GM12872 (cell line): ENCODE measurements at regions not wholly inside any gene's neighbourhood (a gene's known extent, or its start where the extent isn't known, plus 50 kb on each side); places are given as distances from the start of the nearest gene placed in this dataset.

Experiments
- TF ChIP-seq, protein P1 (sequence below): IDR thresholded peaks from 3 replicates; pipeline ENCODE4 v1.5.1; 2011; ENCODE audit warnings: low read depth, mild to moderate bottlenecking, low read length, moderate library complexity; ENCODE audit not compliant: insufficient read depth

DNA sequence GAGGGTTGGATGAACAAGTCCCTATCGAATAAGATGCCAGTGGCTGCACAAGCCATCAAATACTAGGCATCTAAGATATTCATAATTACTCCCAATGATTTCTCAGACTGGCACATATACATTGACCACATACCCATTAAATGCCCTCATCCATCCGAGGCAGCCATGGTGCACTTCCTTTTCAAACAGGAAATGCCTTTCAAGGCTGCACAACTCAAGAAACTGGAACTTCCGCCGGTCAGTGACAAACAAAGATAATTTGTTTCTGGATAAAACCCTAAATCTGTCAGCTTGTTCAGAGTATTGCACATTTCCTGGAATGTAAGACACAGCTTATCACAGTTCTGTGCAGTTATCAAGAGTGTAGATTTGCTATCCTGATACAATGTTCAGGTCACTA lies 203.7 kb downstream of the RMST start:
- TF ChIP-seq, protein P1, sequence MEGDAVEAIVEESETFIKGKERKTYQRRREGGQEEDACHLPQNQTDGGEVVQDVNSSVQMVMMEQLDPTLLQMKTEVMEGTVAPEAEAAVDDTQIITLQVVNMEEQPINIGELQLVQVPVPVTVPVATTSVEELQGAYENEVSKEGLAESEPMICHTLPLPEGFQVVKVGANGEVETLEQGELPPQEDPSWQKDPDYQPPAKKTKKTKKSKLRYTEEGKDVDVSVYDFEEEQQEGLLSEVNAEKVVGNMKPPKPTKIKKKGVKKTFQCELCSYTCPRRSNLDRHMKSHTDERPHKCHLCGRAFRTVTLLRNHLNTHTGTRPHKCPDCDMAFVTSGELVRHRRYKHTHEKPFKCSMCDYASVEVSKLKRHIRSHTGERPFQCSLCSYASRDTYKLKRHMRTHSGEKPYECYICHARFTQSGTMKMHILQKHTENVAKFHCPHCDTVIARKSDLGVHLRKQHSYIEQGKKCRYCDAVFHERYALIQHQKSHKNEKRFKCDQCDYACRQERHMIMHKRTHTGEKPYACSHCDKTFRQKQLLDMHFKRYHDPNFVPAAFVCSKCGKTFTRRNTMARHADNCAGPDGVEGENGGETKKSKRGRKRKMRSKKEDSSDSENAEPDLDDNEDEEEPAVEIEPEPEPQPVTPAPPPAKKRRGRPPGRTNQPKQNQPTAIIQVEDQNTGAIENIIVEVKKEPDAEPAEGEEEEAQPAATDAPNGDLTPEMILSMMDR, result no peak

DNA sequence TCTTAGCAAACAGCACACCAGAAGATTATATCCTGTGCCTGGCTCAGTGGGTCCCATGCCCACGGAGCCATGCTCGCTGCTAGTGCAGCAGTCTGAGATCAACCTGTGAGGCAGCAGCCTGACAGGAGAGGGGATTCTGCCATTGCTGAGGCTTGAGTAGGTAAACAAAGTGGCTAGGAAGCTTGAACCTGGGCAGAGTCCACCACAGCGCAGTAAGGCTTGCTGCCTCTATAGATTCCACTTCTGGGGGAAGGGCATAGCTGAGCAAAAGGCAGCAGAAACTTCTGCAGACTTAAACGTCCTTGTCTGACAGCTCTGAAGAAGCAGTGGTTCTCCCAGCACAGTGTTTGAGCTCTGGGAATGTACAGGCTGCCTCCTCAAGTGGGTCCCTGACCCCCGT lies 210.3 kb downstream of the RMST start:
- TF ChIP-seq, protein P1, result no peak

DNA sequence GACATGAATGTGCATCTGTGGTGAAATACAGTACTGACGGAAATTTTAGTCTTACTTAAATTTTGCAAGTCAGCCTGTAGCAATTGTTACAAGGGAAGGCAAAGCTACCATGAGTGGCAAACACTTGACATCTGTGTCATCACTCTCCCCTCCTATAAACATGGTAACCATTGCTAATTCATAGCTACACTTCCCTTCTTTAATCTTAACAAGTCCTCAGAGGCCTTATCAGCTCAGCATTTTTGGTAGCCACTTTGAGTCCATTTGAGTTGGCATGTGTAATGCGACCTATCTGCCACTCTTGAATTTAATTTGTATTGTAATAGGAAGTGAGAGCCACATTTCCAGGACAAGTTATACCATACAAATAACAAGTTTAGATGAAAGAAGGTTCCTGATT lies 218.1 kb downstream of the RMST start:
- TF ChIP-seq, protein P1, result no peak

DNA sequence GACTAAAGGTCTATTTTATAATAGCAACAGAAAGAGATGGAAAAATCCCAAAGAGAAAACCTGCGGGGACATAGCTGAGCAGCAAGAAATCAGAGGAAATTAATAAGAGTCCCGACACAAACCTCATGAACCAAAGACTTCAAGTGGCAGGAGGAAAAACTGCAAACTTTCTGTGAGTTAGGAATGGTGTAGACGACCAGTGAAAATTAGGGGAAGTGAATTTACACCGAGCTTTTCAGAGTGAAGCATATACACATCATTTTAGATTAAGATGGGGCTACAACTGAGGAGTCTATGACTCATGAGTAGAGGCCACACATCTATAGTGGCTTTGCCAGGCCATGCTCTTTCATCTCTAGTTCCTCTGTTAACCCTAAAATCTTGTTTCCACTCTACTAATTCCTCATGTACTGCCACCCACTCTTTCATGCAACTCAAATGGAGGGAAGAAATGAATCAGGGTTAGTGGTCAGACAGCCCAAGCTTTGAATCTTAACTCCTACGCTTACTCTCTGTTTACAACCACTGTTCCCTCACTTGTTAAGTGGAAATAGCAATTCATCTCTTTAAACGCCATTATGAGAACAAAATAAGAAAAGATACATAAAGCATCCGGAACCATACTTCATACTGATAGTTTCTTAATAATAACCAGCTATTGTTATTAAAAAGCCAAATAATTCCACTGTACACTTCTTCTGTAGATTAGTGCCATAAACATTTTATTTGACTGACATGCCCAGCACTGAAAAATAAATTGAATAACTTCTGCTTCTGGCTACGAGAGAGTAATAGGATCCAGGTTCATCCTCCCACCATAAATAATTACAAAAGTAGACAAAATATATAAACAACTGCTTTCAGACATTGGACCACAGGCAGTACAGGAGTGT lies 219.3 kb downstream of the RMST start:
- TF ChIP-seq, protein P1, result no peak

DNA sequence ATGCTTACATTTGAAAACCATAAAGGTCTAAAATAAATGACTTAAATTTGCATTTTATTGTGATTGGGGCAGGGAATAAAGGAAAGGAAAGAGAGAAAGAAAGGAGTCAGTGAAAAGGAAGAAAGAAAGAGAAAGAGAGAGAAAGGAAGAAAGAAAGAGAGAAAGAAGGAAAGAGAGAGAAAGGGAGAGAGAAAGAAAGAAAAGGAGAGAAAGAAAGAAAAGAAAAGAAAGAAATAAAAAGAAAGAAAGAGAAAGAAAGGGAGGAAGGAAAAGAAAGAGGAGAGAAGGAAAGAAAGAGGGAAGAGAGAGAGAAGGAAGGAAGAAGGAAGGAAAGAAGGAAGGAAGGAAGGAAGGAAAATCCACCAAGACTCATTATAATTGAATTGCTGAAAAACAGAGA lies 222.8 kb downstream of the RMST start:
- TF ChIP-seq, protein P1, result no peak

DNA sequence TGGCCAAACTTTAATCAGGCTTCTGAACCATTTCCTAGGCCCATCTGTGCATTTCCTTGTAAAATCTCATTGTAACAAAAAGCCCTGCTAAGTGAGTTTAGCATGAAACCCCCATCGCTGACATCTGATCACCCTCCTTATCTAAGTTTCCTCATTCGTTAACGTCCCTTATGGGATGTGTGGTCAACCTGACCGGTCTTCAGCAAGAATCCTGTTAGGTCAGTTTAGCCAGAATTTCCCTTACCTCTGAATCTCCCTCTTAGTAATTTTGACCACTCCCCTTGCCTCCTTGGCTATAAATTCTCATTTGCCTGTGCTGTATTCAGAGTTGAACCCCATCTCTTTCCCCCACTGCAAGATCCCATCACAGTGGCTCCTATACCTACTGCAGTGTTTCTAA lies 239.3 kb downstream of the RMST start:
- TF ChIP-seq, protein P1, result no peak

DNA sequence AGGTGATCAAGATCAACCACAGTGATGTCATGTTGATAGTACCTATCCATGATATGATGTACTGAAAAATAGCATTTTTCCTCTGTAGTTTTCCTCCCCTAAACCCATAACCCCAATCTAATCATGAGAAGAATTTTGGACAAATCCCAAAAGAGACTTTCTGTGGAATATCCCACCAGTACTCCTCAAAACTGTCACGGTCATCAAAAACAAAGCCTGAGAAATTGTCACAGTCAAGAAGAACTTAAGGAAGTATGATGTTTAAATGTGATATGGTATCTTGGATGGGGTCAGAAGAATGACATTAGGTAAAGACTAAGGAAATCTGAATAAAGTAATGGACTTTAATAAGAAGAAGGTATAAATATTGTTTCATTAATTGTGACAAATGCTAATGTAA lies 248.8 kb downstream of the RMST start:
- TF ChIP-seq, protein P1, result no peak
